GM12878 (cell line): ENCODE measurements at regions not wholly inside any gene's neighbourhood (a gene's known extent, or its start where the extent isn't known, plus 50 kb on each side); places are given as distances from the start of the nearest gene placed in this dataset.

ENCODE experiments used
- CBX3 ChIP-seq: fragments of 200-600 bp; sonication (generic); IDR thresholded peaks from 2 replicates; pipeline ENCODE4 v1.6.1; 2016; ENCODE audit warnings: low read depth, borderline replicate concordance
- CTCF ChIP-seq, 3 experiments: IDR thresholded peaks in 2 of 3; conservative IDR thresholded peaks in 1 of 3; 2 replicates each; pipeline ENCODE4 v1.5.1; 2011; ENCODE audit warnings: low read depth in 3 of 3, low read length in 3 of 3, mild to moderate bottlenecking in 3 of 3, control low read depth in 2 of 3, moderate library complexity in 2 of 3, inconsistent platforms in 1 of 3, mixed read lengths in 1 of 3; ENCODE audit not compliant: control insufficient read depth in 2 of 3, insufficient read depth in 1 of 3; ENCODE audit errors: extremely low read depth in 1 of 3
- ETV6 ChIP-seq, 2 experiments: fragments of 450-650 bp in 1 of 2; IDR thresholded peaks in 1 of 2; conservative IDR thresholded peaks in 1 of 2; 2 replicates each; pipeline ENCODE4 v1.6.1; 2014; ENCODE audit warnings: antibody characterized with exemption in 1 of 2, borderline replicate concordance in 1 of 2, low read depth in 1 of 2, mild to moderate bottlenecking in 1 of 2, moderate library complexity in 1 of 2
- JUND ChIP-seq: IDR thresholded peaks from 2 replicates; pipeline ENCODE4 v1.6.1; 2012; ENCODE audit warnings: low read depth, mild to moderate bottlenecking, low read length, improper control_type of control experiment, moderate library complexity
- MTA2 ChIP-seq: fragments of 450-650 bp; IDR thresholded peaks from 2 replicates; pipeline ENCODE4 v1.6.1; 2016; ENCODE audit warnings: low read depth, mild to moderate bottlenecking, moderate library complexity
- POLR2A ChIP-seq: IDR thresholded peaks from 2 replicates; pipeline ENCODE4 v1.6.1; 2011; ENCODE audit warnings: low read depth, mild to moderate bottlenecking, low read length
- POLR2AphosphoS5 ChIP-seq: IDR thresholded peaks from 2 replicates; pipeline ENCODE4 v1.6.1; 2011; ENCODE audit warnings: mild to moderate bottlenecking, low read length, inconsistent platforms
- SMC3 ChIP-seq: IDR thresholded peaks from 2 replicates; pipeline ENCODE4 v1.6.1; 2011; ENCODE audit warnings: low read length, improper control_type of control experiment, borderline replicate concordance
- YY1 ChIP-seq: IDR thresholded peaks from 2 replicates; pipeline ENCODE4 v1.6.1; 2011; ENCODE audit warnings: low read depth, mild to moderate bottlenecking, low read length

GRCh38 chr11:31903225-31904074 lies 92.3 kb upstream of the PAX6 start:
- TF ChIP-seq JUND (no peak), POLR2A (no peak), SMC3 (no peak), YY1 (no peak), MTA2 (no peak), CTCF (IDR thresholded peaks at IDR 0.05 in 2 of 3, conservative IDR thresholded peaks at IDR 0.05 in 1 of 3; ENCODE audit: control insufficient read depth in 2 of 3, extremely low read depth in 1 of 3, insufficient read depth in 1 of 3, low read depth in 3 of 3, low read length in 3 of 3) (no peak), ETV6 (conservative IDR thresholded peaks at IDR 0.05 in 1 of 2, IDR thresholded peaks at IDR 0.05 in 1 of 2; ENCODE audit: borderline replicate concordance in 1 of 2, low read depth in 1 of 2) (no peak), POLR2AphosphoS5 (no peak), CBX3 (no peak)
